HG03039 (cell line): ENCODE measurements at regions not wholly inside any gene's neighbourhood (a gene's known extent, or its start where the extent isn't known, plus 50 kb on each side); places are given as distances from the start of the nearest gene placed in this dataset.
"Not testable (repeated sequence)": the region's sequence is repeated elsewhere in the genome, so short reads cannot be mapped to it uniquely, and the experiment has no call there.

Source experiments
- ATAC-seq: cut with Tn5 transposase; IDR thresholded peaks from one replicate; pipeline ENCODE4 v1.9.1; 2021; ENCODE audit warnings: mild to moderate bottlenecking, moderate library complexity; ENCODE audit not compliant: unreplicated experiment

- no peak for ATAC-seq
Measured at GRCh38 chr6:113015249-113015648, 668.1 kb downstream of the RFPL4B start.

DNA sequence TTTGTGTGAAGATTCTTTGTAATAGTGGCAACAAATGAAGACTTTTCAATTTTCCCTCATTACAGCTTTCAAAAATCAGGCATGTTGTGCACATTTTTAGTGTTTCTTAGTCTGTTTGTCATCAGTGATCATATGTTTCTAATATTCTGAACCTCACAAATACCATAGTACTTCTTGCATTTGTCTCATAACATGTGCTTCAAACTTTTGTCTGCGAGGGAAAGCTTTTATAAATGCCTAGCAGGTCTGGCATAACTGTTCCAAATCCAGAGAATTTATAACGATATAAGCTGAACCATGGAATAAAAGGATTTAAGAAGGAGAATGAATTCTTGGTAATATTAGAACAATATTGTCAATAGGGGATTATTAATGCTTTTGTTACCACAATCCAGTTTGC, 670.2 kb downstream of the RFPL4B start:
- no peak for ATAC-seq

DNA sequence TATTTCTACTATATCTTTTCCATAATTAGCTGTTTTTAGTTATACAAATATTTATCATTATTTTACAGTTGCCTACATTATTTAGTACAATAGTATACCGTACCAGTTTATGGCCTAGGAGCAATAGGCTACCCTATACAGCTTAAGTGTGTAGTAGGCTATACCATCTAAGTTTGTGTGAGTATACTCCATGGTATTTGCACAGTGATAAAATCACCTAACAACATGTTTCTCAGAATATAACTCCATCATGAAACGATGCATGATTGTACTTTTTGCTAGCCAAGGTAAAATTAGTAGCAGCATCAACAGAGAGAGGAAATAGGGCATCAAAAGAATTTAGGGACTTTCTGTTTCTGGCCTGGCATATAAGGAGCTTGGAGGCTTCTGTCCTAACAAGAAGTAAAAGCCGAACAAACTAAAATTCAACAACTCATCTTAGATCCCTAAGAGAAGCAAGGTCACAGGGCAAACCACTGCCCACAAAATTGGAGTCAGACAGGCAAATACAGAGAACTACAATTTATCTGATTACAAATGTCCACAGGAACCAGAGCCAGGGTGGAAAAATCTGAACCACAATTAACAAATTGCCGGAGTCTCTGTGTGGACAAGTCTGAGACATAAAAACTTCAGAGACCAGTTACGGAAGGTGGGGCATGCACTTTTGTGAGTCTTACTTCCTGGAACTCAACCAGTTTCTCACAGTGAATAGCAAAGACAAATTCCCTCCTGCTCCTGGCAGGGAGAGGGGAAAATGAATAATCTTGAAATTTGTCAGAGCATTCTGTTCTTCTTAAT, 671.4 kb downstream of the RFPL4B start:
- ATAC-seq, result no peak

GRCh38 chr6:113019176-113019575, 672.0 kb downstream of the RFPL4B start:
- ATAC-seq, result no peak

DNA sequence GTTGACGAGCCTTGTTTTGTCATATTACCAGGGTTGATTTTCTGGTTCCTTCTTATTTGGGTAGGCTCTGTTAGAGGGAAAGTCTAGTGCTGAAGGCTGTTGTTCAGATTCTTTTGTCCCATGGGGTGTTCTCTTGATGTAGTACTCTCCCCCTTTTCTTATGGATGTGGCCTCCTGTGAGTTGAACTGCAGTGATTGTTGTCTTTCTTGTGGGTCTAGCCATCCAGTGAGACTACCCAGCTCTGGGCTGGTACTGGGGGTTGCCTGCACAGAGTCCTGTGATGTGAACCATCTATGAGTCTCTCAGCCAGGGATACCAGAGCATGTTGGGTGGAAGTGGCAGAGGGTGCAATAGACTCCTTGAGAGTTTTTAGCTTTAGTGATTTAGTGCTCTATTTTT, 680.6 kb downstream of the RFPL4B start:
- ATAC-seq, result no peak

GRCh38 chr6:113029161-113029560, 682.0 kb downstream of the RFPL4B start:
- not testable (repeated sequence) for ATAC-seq

- ATAC-seq, result no peak
Measured at GRCh38 chr6:113031591-113032238, 684.6 kb downstream of the RFPL4B start.

DNA sequence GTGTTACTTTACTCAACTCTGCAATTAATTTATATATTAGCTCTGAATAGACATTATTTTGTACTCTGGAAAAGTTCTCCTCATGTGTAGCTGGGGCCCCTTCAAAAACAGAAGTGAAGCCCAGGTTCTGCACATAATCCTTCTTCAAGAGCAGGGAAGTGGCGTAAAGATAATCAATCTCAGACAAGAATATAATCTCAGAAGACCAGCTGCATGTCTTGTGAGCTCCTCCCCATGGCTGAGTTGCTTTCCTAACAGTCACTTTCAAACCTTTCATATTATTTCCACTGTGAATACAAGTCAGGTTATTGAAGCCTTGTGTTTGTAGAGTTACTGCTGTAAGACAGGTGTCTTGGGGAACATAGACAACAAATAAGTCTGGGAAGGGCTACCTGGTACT, 691.9 kb downstream of the RFPL4B start:
- ATAC-seq, result no peak

DNA sequence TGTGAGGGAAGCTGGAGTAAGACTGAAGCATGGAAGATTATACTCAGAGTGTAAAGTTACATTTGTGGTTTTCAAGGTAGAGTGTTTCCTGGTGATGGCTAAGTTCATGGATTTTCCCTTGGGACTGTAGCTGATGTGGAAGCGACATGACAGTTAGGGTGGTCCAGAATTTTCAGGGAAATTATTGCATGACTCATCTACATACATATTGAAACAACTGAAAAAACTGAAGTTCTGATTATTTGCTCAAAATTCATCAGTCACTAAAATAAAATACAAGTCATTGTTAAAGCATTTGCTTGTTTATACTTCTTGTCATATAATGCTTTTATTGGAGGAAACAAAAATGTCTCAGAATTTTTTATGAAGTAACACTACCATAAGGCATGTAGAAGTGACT, 700.0 kb downstream of the RFPL4B start:
- ATAC-seq, result no peak

GRCh38 chr6:113047932-113048331, 700.8 kb downstream of the RFPL4B start:
- no peak for ATAC-seq

- ATAC-seq, result no peak
Measured at GRCh38 chr6:113048741-113049140, 701.6 kb downstream of the RFPL4B start.

DNA sequence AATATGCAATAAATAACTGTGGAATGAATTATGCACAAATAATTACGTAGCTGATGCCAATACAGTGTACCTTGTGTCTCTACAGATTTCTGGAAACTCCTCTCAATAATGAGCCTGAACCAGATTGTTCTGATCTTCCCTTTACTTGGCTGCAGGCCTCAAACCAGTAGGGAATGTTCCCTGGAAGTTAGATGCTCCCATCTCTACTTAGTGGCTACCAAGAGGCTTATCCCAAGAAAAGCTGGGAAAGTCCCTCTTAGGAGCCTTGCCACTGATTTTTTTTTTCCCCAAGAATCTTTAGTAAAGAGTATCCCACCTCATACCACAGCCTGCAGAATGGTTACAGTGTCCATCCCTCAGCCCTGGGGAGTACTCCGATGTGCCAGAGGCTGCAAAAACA, 702.1 kb downstream of the RFPL4B start:
- no peak for ATAC-seq

- no peak for ATAC-seq
Measured at GRCh38 chr6:113050010-113050858, 703.1 kb downstream of the RFPL4B start.

GRCh38 chr6:113050979-113051378, 703.8 kb downstream of the RFPL4B start:
- ATAC-seq, result no peak

- ATAC-seq, result no peak
Measured at GRCh38 chr6:113052506-113052905, 705.4 kb downstream of the RFPL4B start.

- ATAC-seq, result no peak
Measured at GRCh38 chr6:113055061-113055460, 707.9 kb downstream of the RFPL4B start.

DNA sequence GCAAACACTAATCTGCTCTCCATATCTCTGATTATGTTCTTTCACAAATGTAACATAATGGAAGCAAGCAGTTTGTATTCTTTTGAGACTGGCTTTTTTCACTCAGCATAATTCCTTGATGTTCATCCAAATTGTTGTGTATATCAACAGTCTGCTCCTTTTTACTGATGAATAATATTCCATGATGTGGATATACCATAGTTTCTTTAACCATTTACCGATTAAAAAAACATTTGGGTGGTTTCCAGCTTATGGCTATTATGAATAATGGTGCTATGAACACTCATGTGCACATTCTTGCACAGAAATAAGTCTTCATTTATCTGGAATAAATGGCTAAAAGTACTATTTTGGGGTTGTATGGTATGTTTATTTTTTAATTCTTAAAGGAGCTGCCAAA, 708.9 kb downstream of the RFPL4B start:
- ATAC-seq, result no peak

DNA sequence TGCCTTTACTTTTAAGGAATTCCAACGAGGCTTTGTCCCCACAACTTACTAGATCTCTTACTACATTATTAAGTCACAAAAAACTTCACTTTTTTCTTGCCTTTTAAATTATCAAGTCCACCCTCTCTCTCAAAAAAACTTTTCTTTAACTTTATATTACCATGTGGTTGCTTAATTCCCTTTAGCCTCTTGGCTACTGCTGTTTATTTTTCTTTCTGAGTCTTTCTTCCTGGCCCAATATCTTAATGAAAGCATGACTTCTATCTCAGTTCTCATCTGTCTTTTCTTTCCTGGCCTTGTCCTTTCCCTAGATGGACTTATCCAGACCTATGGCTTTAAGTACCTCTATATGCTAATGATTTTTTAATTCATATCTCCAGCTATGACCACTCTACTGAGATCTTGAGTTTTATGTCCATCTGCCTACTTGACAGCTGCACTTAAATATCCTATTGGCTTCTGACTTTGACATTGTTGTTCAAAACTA, 710.5 kb downstream of the RFPL4B start:
- ATAC-seq, result no peak

DNA sequence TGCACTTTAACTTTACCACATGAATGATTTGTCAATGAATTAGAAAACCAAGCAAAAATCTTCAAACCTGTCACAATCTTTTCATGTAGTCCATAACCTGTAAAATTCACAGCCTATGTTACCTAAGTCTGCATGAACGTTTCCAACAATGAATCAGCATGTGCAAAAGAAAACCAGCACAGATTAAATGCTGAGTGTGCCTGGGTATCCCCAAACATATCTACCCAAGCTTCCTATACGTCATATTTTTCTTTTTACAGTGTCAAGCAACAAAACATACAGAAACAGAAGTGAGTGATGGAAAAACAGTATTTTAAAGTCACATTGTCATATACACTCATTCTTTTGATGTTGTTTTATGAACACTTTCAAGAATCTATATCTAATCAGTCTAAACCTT, 713.5 kb downstream of the RFPL4B start:
- no peak for ATAC-seq

DNA sequence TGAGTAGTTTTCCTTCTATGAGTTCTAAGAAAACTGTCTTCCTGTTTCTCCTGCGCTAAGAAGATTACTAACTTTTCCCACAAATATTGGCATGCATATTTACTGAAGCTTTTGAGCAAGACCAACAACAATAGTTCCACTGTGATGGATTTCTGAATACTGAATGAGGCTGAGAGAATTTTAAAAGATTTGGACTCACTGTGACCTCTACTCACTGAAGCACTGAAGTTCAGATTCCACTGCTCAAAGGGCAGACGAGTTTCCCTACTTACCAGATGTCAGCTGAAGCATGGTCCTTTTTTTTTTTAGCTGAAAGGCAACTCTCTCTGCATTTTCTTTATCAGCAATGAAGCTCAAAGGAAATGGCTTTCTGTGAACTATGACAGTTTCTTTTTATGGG, 718.5 kb downstream of the RFPL4B start:
- no peak for ATAC-seq

GRCh38 chr6:113067612-113068275, 720.6 kb downstream of the RFPL4B start:
- ATAC-seq, result no peak
